Occipital lobe (tissue), 1 donor: ENCODE measurements at regions not wholly inside any gene's neighbourhood (a gene's known extent, or its start where the extent isn't known, plus 50 kb on each side); places are given as distances from the start of the nearest gene placed in this dataset.

Source experiments
- DNase-seq: peaks from one replicate; lab custom pipeline; 2025; lab: John Stamatoyannopoulos, UW

DNA sequence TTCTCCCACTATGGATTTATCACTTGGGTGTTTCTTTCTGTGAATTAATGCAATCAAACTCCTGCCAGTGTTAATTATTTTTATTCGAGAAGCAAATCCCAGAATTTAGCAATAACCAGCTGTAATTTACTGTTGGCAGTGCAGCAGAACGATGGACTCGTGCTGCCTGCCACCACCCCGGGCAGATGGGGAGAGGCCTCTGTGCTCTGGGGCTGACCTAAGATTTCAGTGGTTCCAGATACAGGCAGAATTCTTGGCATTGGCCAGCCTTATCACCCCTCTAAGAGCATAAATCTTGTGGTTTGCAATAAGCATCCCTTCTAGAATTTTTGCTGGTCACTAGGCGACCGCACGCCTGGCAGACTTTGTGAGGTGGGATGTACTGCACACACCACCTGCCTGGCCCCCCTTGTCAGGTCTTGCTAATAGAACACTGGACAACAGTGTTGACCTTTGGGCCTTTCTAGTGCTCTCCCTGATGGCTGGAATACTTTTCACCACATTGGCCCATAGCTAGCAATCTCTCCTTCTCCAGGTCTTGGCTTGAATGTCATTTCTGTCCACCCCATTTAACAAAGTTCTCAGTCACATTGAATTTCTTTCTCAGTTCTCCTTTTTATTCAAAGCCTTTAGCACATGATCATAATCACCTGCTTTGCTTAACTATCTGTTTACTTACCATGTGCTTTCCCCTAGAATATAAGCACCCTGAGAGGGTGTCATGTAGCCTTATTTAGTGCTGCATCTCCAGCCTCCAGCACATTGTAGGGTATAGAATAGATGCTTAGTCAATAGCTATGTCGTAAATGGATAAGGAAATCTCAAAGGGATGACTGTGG, 122.1 kb upstream of the DYNLRB2 start:
- no peak for DNase-seq

DNA sequence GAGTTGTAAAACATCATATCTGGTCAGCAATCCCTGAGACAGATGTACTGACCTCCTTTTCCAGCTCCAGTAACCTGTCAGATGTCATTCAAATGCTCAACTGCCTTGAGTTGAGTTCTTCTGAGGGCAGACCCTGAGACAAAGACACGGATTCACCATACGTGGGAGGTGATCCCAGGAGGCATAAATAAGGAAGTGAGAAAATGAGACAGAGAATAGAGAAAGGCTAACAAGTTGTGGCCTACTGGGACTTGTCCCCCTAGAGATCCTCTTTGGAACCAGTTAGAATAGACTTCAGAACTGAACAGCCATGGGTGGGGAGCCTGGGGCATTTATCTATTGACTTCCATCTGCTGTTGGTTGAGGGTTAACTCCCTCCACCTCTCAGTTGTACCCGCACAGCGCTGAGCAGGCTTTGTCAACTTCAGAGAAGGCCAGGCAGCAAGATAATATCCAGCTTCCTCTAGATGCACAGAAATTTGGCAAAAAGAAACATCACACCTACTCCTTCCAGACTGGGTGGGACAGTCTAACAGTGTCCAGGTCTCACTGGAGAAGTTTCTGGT, 123.0 kb upstream of the DYNLRB2 start:
- no peak for DNase-seq

DNA sequence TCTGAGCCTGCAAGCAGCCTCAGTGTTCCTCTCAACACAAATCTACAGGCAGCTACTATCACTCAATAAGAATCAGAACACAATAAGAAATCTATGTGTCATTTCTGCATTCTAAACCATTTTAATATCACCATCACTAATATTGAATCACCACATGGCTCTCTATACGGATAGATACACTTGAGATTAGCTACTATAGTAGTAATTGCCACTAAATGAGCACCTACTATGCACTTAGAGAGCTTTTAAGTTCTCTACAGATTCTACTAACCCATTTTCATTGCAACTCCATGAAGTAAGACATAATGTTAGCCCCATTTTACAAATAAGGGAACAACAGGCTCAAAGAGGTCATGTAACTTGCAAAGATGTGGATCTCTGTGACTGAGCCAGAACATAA, 132.8 kb upstream of the DYNLRB2 start:
- DNase-seq: no peak

- DNase-seq: no peak
Measured at GRCh38 chr16:80407265-80407987, 133.4 kb upstream of the DYNLRB2 start.

GRCh38 chr16:80404847-80405246, 135.9 kb upstream of the DYNLRB2 start:
- no peak for DNase-seq

- no peak for DNase-seq
Measured at GRCh38 chr16:80403894-80404293, 136.9 kb upstream of the DYNLRB2 start.

DNA sequence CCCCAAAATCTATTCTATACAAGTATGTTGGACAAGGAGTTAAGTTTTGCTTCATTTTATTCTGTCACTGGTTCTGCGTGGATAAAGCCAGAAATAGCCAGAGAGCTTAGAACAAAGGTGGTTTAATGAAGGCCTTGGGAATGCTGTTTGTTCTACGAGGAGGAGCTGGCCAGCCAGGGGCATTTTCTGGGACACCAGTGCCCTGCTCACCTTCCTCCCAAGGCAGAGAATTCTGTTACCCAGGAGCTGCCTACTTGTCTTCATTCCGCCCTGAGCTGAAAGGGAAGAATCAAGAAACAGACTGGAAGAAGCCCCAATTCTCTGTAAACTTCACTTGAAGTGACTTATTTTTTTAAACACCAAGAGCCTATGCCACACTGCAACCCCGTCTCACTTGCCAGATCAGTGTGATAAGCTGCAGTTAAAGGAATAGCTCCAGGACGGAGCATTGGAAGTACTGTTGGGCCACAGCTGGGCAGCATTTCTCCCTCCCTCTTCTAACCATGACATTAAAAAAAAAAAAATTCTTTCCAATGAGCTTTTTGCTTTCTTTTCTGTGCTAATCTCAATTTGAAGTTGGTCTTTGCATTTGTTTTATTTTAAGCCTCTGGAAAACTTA, 149.8 kb upstream of the DYNLRB2 start:
- DNase-seq: no peak

DNA sequence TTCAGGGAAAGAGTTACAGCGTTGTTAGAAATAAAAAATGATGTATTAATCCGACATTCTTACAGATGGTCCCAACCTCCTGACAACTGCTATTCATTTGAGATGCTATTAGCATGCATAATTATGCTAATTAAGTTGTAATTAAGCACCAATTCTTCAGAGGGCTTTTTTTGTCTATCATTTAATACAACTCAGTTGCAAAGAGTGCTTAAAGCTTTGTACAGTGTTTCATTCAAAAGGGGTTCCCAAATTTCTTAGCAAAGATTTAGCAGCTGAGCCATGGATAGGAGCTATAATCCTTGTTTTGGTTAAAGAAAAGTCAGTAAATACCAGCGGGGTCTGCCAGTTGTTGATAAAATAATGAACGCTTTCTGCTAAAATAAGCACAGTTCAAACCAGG, 150.7 kb upstream of the DYNLRB2 start:
- DNase-seq: no peak

GRCh38 chr16:80389338-80389737, 151.5 kb upstream of the DYNLRB2 start:
- no peak for DNase-seq

- DNase-seq: no peak
Measured at GRCh38 chr16:80387318-80387921, 153.4 kb upstream of the DYNLRB2 start.

GRCh38 chr16:80384862-80385261, 155.9 kb upstream of the DYNLRB2 start:
- DNase-seq: no peak

- no peak for DNase-seq
Measured at GRCh38 chr16:80380514-80380913, 160.3 kb upstream of the DYNLRB2 start.

- DNase-seq: no peak
Measured at GRCh38 chr16:80377096-80377956, 163.5 kb upstream of the DYNLRB2 start.

DNA sequence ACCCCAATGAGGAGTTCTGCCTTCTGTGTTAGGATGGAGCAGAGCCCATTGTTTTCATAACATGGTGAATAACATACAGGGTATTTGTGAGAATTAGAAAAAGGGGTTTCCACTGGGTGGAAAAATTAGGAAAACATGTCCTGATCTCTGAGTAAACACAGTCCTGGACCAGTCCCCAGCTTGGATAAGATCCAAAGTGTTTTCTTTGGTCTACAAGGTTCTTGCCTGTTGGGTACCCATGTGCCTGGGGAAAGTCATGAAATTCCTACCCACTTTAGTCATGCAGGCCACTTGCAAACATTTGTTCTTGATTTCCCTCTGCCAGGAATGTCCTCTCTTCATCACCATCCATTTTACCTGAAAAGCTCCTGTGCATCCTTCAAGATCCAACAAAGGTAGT, 164.8 kb upstream of the DYNLRB2 start:
- no peak for DNase-seq

GRCh38 chr16:80375513-80375912, 165.3 kb upstream of the DYNLRB2 start:
- no peak for DNase-seq

DNA sequence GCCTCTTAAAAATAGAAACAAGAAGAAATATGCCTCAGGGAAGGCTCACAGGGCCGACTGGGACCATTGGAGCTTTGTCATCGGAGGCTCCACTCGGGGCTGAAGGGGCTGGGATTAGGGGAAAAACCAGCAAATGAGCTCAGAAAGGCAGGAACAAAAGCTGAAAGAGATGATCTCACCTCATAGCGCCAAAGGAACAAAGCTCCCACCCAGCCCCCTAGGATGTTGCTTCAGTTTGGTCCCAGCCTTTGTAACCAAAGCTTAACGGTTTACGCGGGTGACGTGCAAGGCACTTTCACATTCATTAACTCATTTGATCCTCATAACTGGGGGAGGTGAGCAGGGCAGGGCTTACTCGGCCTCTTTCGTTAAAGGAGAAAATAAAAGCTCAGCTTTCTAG, 168.5 kb upstream of the DYNLRB2 start:
- DNase-seq: no peak

- DNase-seq: no peak
Measured at GRCh38 chr16:80369138-80369958, 171.4 kb upstream of the DYNLRB2 start.

DNA sequence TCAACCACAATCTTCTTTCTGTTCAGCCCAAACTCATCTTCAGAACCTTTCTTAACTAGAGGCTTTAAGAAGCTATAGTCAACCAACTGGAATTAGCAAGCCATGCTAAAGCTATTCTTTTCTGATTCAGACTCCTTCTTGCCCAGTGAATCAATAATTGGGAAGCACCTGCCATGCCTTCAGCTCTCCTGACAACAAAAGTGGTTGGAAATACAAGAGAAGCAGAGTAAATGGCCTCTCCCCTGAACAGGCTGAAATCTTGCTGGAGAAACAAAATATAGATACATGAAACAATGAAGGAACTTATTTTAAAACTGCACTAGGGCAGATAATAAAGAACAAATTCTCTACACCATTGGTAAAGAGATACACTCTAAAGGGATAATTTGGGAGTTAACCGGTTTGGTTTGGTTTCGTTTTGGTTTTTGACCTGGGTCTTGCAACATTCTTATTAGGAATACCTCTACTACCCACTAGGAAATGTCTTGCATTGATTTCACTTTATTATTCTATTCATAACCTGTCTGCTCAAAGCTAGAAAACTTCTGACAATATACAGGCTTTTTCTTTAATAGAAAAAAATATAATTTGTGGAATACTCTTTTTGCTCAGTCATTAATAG, 173.6 kb upstream of the DYNLRB2 start:
- no peak for DNase-seq

- no peak for DNase-seq
Measured at GRCh38 chr16:80366023-80366422, 174.8 kb upstream of the DYNLRB2 start.
